GM12872 (cell line): ENCODE measurements at regions not wholly inside any gene's neighbourhood (a gene's known extent, or its start where the extent isn't known, plus 50 kb on each side); places are given as distances from the start of the nearest gene placed in this dataset.

Source experiments
- TF ChIP-seq, protein P1 (sequence below): IDR thresholded peaks from 3 replicates; pipeline ENCODE4 v1.5.1; 2011; ENCODE audit warnings: low read depth, mild to moderate bottlenecking, low read length, moderate library complexity; ENCODE audit not compliant: insufficient read depth

GRCh38 chr12:43132291-43132690 lies 419.7 kb downstream of the ADAMTS20 start:
- TF ChIP-seq, protein P1, sequence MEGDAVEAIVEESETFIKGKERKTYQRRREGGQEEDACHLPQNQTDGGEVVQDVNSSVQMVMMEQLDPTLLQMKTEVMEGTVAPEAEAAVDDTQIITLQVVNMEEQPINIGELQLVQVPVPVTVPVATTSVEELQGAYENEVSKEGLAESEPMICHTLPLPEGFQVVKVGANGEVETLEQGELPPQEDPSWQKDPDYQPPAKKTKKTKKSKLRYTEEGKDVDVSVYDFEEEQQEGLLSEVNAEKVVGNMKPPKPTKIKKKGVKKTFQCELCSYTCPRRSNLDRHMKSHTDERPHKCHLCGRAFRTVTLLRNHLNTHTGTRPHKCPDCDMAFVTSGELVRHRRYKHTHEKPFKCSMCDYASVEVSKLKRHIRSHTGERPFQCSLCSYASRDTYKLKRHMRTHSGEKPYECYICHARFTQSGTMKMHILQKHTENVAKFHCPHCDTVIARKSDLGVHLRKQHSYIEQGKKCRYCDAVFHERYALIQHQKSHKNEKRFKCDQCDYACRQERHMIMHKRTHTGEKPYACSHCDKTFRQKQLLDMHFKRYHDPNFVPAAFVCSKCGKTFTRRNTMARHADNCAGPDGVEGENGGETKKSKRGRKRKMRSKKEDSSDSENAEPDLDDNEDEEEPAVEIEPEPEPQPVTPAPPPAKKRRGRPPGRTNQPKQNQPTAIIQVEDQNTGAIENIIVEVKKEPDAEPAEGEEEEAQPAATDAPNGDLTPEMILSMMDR = no peak

- TF ChIP-seq, protein P1 = no peak
Measured at GRCh38 chr12:43131301-43131700, 420.7 kb downstream of the ADAMTS20 start.

GRCh38 chr12:43127886-43128549 lies 424.0 kb downstream of the ADAMTS20 start:
- TF ChIP-seq, protein P1 = no peak

DNA sequence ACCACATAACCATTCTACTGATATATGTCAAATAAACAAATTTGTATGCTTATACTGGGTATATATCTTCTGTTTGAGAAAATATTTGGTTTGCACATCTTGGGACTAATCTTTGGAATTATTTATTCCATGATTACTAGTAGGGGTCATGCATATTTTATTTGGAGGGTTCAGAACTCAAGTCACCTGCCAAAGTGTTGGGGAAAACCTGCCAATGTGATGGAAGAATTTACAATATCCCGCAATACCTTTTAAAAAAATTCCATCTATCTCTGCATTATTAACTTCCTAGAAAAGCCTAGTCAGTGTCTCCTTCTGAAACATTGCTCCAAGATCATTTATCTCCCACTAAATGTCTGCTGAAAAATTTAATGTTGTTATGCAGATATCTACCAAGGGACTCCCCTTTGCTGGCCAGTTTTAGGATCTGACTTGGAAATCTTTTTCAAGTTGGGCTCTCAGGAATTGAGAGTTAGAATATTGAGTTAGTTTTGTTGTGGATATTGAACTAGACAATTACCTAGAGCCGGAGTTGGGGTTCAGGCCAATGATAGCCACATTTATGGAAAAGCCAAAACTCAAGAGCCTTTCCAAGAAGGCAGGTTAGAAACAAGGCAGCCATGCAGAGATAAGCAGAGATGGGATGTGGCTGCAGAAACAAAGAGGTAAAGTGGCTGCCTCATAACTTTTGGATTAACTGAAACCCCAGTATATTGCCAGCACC lies 425.2 kb downstream of the ADAMTS20 start:
- TF ChIP-seq, protein P1 = no peak

DNA sequence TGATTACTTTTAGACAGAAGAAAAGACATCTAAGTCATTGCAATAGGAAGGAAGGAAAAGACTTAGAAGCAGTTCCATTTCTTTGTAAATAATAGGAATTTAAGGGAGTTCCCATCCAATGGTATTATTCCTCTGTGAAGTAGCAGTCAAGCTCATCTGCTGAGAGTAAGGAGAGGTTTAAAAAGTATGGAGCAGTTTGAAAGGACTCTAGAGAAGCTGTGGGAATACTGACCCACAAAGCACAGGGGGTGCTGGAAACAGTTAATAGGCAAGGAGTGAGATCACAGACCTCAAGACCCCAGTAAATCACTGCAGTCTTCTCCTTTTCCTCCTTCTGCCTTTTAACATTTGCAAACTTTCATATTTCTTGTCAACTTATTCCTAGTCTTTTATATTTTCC lies 428.5 kb downstream of the ADAMTS20 start:
- TF ChIP-seq, protein P1 = no peak

GRCh38 chr12:43120150-43120549 lies 431.9 kb downstream of the ADAMTS20 start:
- TF ChIP-seq, protein P1 = no peak

GRCh38 chr12:43118881-43119280 lies 433.1 kb downstream of the ADAMTS20 start:
- TF ChIP-seq, protein P1 = no peak
